RPMI8226 (cell line): ENCODE measurements at regions not wholly inside any gene's neighbourhood (a gene's known extent, or its start where the extent isn't known, plus 50 kb on each side); places are given as distances from the start of the nearest gene placed in this dataset.
"Not testable (repeated sequence)": the region's sequence is repeated elsewhere in the genome, so short reads cannot be mapped to it uniquely, and the experiment has no call there.

Experiments used
- DNase-seq: peaks from one replicate; pipeline ENCODE4 v3.0.0-alpha.2; 2015

DNA sequence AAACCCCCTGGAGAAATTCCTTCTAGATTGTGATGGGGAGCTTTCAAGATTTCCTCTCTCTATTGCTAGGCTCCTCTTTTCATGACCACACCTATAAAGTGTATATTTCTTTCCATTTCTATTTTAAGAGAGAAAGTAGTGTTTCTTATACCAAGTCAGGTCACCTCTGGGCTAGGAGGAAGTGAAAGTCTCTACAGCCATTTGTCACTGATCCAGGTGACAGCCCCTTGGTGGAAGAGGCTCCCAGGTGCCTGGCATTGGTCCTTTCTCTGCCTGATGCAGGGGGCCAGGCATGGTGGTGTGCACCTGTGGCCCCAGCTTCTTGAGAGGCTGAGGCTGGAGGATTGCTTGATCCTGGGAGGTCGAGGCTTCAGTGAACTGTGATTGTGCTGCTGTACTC lies 64.7 kb downstream of the DHCR7 start:
- peak; percentile 94 for DNase-seq

DNA sequence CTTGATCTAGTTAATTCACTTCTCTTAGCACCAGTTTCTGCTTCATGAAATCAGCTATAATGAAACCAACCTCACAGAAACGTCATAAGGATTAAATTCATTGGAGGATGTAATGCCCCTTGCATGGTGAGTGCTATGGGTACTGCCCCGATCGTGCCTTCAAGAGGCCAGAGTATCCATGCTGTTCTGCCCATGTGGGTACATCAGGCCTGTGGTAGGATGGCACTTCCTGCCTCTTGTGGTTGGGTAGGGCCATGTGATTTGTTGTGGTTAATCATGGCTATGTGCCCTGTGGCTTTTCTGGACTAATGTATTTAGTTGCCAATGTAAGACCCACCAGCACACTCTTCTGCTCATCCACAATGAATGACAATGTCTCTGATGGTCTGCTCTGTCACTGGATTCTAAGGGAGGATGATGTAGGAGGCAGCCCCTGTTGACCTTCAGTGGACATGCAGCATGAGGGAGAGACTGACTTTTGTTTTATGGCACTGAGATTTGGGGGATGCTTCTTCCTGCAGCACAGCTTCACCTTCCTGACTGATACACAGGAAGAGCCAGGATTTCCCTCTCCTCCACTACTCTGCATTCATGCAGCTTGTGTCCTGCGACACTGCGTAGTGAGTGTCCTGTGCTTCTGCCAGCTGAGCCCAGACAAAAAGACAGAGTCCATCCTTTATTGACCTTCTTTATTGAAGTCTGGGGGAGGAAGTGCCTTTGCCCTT lies 66.2 kb downstream of the DHCR7 start:
- DNase-seq = peak; percentile 88

DNA sequence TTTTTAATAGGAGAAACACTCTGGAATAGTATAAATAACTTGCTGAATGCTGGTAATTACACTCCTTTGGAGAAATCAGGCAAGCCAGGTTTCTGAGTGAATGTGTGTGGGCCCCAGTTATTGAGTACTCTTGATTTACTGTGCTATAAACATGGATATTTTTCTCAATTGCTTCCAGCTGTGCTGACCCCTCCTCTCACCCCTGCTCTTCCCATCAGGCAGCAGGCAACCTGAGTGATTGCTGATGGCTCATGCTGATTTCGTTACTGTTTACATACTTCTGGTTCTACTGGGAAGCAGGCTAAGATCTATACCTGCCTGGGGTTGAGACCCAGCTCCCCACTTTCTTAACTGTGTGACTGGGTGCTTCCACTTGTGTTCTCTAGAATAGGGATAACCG lies 68.5 kb downstream of the DHCR7 start:
- no peak for DNase-seq

DNA sequence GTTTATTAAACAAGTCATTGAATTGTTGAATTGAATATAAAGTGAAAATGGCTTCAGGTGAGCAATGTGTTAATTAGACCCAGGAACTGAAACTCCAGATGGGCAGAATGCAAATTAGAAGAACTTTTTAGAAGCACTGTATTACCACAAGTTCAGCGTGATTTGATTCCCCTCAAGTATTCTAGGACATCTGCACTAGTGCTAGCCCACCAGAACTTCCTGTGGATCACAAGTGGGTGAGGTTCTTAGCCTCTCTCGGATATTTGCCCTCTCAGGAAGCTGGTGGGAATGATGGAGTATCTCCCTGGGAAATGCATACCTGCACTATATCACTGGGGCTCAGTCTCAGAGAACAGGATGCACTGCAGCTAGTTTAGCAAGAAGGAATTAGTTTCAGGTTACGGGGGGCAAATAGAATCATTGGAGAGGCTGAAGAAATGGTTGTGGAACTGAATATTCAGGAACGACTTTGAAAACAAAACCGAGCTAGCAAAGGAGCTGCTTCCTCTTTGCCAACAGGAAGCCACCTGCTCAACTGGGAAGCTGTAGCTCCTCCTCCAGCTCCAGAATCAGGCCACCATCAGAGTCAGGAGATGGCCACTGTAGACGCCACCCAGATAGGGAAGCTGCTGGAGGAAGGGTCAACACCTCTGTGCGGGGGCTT lies 74.3 kb downstream of the DHCR7 start:
- DNase-seq = peak; percentile 72

DNA sequence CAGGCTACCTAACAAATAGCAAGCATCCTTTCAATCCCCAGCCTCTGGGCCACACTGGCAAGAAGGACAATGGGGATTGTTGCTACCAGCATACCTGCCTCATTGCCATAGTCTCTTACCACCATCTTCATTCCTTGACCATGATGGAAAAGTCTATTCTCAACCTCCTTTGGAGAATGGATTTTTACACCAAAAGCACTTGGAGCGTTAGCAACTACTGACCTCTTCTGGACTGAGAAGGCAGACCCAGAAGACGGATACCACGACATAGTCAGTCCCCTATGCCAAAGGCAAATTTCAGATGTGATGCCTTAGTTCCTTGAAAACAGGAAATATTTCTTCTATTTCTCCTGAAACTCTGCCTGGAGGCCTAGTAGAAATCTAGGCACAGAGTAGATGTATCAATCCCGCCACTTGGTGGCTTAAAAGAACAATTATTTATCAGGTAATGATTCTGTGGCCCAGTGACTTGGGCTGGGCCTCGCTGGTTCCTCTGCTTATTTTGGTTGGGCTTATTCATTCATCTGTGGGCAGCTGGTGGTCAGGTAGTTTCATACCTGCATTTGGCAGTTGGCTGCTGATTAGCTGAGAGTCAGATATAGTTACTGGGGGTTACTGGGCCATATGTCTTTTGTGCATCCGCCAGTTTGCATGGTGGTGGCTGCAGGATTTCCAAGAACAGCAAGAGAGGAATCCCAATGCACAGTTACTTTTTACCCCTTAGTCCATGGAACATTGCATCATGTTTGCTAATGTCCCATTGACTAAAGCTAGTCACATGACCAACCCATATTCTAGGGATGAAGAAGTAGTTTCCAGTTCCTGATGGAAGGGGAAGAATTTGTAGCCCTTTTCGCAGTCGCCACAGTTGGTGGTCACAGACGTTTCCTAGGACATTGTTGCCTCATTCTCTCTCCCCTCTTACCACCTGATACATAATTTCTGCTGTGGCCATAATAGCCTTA lies 75.2 kb downstream of the DHCR7 start:
- DNase-seq = peak; percentile 36

DNA sequence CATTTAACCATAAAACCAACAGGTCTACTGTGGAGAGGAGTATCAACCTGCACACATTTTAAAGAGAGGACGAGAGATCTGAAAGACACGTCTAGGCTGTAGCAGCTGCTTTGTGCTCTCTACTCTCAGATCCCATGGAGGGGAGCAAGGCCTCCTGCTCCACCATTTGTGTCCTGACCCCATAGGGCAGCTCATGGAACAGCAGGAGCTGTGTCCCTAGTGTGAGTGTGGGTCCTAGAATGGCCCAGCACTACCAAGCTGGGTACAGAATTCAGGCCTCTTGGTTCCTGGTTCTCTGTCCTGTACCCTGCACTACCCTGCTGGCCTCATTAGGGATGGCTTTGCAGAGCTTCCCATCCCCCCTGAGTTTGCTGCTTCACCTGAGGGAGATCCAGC lies 76.5 kb downstream of the DHCR7 start:
- no peak for DNase-seq

DNA sequence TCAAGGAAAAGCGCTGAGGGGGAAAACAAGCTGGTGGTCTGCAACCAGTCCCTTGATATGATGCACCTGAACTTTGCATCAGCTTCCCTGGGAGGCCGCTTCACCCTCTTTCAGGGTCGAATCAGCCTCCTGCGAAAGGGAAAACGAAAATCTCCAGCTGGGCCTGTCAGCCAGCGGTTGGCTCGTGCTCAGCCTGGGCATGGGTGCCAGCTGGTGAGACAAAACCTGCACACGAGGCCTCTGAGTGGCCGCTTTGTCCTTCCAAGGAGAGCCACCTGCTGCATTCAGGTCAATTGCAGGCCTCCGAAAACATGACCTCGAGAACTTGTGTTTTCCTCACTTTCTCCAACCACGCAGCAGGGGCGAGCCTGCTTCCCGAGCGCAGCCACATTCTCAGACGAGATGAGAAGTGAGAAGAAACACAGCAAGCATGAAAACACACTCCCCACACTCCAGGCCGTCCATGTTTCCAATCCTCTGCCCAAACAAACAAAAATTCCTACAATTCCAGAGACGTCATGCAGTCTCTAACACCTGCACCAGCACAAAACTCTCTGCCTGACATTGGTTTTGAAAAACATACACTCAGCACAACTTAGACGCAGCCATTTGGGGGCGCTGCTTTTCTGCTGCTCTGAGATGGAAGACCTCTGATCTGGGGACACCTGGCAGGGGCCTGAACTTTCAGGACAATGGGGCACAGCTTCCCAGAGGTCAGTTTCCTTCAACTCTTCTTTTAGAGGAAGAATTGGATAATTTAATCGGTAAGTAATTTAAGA lies 77.1 kb downstream of the DHCR7 start:
- peak; percentile 92 for DNase-seq

DNA sequence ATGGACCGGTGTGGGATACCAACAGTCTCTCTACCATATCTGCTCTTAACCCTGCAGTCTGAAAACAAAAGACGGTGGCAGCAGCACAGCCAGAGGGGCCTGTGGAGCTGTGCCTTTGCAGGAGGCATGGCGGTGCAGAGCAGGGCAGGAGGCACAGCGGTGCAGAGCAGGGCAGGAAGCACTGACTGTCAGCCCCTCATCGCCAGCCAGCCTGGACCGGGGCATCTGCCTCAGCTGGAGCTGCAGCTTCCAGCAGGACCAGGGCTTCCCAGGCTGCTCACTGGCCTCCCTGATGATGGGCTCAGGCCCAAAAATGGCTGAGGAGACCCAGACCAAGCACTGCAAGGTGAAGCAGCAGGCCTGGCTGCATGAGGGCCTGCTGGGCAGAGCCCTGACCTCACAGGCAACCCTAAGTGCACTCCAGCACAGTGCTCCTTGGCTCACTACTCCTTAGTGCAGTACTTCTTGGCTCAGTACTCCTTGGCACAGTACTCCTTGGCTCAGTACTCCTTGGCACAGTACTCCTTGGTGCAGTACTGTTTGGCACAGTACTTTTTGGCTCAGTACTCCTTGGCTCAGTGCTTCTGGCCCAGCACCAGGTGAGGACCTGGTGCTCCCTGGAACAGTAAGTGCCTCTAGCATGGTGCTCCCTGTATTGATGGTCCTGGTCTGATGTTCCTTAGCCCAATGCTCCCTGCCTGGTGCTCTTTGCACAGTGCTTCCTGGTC lies 78.0 kb downstream of the DHCR7 start:
- peak; percentile 25 for DNase-seq

DNA sequence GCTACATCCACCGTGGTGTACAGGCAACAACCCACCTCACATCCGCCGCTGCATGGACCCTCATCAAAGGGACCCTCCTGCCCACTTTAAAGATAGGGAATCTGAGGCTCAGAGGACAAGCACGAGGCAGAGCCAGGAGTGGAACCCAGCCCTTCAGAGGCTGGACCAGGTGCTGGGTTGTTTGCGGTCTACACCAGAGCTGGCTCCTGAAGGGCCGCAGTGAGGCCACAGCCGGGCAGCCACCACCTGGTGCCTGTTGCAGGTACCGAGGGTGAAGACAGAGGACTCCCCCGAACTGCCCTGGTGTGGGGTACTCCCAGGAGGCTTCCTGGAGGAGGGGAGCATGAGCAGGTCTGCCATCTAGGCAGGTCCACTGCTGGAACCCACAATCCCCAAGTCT lies 78.8 kb downstream of the DHCR7 start:
- peak; percentile 65 for DNase-seq

DNA sequence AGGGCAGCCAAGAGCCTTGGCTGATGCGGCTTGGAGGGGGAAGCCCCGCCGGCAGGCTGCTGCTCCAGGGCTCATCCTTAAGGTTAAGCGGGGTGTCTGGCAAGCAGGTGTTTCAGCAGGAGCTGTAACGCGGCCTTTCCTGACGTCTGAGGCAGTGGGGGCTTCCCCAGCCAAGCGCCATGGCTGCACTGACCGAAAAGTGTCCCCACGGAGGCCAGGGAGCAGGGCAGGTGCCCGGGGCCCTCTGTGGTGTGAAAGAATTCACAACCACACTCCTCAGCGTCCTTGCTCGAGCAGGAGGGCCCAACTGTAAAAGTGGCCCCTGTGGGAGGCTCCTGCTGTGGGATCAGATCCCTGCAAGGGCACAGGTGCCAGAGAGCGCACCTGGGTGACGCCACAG lies 79.2 kb downstream of the DHCR7 start:
- peak; percentile 60 for DNase-seq

DNA sequence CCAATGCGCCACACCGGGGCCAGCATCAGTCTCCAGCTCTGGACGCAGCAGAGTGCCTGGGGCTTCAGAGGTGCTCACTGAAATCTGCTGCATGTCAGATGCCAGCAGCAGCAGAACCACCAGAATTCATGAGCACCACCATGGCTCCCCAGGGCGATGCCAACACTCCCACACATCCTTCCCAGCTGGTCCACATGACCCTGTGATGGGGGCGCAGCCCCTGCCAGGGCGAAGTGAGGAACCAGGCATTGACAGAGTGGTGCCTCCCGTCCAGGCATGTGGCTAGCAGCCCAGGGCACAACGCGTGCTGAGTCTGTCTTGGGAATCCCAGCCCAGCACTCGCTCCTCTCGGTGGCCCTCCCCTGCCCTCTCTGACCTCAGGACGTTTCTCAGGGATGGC lies 80.4 kb downstream of the DHCR7 start:
- no peak for DNase-seq

DNA sequence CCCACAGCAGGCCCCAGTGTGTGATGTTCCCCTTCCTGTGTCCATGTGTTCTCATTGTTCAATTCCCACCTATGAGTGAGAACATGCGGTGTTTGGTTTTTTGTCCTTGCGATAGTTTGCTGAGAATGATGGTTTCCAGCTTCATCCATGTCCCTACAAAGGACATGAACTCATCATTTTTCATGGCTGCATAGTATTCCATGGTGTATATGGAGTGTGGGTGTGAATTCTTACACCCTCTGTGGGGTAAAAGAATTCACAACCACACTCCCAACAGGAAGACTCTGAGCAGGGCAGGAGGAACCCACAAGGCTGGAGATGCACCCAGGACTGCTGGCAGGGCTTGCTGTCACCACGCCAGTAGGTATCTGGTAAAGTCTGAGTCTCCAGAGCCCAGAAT lies 80.9 kb downstream of the DHCR7 start:
- DNase-seq = not testable (repeated sequence)

DNA sequence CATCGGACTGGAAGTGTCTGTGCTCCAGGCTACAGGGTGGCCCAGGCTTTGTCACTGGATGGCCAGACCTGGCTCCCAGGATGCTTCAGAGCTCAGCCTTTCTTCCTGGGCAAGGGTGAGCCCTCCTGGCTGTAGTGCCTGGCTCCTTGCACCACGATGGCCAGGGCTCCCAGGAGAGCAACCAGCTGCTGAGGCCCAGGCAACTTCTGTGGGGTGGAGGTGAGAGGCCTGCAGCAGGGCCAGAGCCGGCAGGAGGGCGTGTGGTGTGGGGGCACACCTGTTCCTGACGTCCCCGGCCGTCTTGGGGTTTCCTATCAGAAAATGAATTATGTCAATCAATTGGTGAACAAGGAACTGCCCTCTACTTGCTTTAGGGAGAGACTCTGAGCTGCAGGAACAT lies 82.1 kb downstream of the DHCR7 start:
- no peak for DNase-seq

DNA sequence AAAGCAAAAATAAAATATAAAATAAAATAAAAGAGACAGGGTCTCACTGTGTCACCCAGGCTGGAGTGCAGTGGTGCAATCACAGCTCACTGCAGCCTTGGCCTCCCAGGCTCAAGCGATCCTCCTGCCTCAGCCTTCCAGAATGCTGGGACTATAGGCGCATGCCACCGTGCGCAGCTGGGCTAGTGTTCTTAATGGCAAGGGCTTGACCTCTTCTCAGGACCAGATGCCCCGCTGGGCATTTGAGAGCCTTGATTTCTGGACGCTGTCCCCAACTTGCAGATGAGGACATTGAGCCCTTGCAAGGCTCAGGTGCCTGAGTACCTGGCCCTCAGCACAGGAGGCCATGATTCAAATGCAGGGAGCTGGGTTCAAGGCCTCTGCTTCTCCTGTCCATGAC lies 82.6 kb downstream of the DHCR7 start:
- no peak for DNase-seq

DNA sequence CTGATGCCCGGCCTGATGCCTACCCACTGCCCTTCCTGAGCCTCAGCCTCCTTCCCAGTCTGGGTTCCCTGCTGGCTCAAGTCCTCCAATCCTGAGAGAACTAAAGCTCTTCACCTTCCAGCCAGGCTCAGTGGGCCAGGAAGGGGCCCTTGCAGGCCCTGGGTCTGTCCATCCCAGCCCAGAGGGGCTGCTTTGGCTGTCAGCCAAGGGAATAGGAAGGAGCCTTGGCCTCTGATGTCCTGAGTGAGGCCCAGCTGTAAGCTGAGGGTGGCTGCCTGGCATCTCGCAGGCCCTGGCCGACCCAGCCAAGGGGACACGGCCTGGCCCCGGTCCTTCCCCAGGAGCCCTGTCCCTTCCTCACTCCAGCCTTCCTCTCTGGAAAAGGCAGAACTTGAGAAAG lies 83.4 kb downstream of the DHCR7 start:
- DNase-seq = no peak

DNA sequence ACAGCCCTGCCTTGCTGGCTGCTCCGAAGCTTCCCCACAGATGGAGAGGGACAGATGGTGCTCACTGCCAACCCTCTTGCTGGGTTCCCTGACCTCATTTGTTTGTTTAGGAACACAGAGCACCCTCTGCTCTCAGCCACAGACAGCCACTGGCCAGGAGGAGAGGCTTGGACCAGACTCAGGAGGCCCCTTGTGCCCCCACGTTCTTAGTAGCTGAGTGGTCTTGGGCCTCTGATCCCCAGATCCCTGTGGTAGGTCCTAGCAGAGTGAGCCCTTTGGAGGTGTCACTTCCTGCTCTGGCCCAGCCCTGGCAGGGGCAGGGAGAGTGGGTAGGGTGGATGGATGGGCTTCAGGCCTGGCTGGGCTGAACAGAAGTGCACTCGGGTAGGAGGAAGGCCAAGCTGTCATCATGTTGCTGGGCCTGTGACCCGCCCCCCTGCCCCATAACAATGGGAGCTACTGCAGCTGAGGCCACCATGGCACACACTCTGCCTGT lies 84.0 kb downstream of the DHCR7 start:
- DNase-seq = no peak

DNA sequence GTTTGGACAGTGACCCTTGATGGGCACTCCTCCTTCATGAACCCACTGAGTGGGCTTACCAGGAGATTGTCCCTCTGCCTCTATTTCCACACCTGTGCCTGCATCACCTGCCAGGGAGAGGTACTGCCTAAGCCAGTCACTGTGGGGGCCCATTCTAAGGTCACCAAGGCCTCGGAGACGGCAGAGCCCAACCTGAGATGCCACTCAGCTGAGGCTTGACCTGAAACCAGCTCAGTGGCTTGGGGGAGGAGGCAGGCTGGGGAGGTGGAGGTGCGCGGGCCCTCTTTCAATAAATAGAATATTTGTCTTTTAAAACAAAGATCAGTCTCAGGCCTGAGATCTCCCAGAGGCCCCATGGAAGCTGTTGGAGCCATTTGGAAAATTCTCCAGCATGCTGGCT lies 84.5 kb downstream of the DHCR7 start:
- DNase-seq = no peak

DNA sequence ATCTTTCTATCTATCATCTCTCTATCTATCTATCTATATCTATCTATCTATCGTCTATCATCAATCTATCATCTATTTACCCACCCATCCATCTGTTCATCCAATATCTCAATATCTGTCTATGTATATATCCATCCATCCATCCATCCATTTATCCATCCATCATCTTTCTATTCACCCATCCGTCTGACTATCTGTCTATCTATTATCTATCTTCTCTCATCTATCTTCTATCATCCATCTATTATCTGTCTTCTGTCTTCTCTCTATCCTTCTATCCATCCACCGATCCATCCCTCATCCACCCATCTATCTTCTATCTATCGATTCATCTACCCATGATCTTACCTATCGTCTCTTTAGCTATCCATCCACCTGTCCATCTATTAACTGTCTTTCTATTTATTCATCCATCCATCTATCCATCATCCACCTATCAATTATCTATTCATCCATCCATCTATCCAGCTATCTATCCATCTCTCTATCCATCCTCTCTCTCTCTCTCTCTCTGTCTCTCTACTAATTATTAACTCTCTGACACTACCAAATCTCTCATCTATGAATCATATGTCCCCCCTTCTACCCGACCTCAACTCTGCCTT lies 89.1 kb downstream of the DHCR7 start:
- no peak for DNase-seq

DNA sequence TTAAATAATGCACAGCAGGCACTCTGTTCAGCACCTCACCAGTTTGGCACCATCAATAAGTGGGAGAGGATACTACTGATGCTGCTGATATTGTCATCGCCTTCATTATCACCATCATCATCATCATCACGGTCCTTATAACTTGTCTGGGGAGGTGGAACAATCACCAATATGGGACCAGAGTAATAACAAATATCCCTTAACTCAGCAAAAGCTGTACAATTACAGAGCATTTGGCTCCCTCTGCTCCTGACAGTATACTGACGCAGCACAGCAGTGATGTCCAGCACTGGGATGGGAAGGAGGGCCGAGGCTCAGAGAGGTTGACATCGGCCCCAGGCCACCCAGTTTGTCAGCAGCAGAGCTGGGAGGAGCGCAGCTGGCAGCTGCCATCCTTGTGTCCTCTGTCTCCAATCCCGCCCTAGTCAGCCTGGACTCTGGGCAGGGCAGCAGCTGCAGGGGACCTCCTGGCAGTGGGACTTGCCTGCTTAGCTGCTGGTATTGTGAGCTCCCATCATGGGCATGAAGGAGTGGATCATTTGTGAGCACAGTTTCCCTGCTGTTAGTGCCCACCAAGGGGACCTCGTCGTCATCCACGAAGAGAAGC lies 90.0 kb downstream of the DHCR7 start:
- no peak for DNase-seq

DNA sequence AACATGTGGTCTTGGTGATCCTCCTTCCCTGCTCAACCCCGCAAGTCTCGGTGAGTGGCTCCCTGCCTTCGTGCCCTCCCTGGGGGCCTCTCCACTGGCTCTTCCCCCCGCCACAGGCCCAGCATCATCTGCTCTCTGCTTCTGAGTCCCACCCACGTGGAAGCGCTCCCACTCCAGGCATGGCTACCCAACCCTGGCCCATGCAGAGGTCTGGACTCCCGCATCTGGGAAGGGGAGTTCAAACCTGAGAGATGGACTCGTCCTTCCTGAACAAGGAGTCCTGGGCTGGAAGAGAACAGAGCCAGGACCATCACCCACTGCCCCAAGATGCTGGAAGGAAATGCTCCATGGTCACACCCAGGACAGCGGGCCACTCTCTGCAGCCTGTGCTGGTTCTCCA lies 90.8 kb downstream of the DHCR7 start:
- no peak for DNase-seq

DNA sequence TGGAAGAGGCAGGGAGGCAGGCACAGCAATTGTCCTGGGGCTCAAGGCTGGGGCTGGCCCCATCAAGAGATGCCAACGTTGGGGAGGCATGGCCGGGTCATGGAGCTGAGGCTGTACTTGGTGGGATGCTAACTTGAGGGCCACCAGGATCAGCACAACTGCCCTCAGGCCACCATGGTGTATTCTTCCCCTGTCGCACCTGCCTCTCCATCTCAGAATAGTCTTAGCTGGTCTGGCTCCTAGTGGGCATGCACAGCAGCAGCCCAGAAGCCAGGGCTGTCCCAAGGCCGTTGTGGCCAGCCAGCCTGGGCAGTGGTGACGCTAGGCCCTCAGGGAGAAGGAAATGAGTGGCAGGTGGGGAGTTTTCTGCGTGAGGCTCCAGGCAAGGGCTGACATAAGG lies 91.3 kb downstream of the DHCR7 start:
- no peak for DNase-seq
